ENCODE measurements at regions not wholly inside any gene's neighbourhood (a gene's known extent, or its start where the extent isn't known, plus 50 kb on each side); places are given as distances from the start of the nearest gene placed in this dataset.

- no peak for DNase-seq (ENCODE audit: low read depth, low spot score)
- no peak for FAIRE-seq
- no peak for ATAC-seq
- intact Hi-C loops (cut with micrococcal nuclease; ENCODE audit: unreplicated experiment): no loop called here
- no peak for TF ChIP-seq BCLAF1 (IDR thresholded peaks at IDR 0.05)
- no peak for TF ChIP-seq NFXL1 (IDR thresholded peaks at IDR 0.05; ENCODE audit: borderline replicate concordance)
- no peak for TF ChIP-seq DPF2 (IDR thresholded peaks at IDR 0.05)
- no peak for TF ChIP-seq PRDM15 (CRISPR knock-in tag; IDR thresholded peaks at IDR 0.05)
- TF ChIP-seq, protein P1, sequence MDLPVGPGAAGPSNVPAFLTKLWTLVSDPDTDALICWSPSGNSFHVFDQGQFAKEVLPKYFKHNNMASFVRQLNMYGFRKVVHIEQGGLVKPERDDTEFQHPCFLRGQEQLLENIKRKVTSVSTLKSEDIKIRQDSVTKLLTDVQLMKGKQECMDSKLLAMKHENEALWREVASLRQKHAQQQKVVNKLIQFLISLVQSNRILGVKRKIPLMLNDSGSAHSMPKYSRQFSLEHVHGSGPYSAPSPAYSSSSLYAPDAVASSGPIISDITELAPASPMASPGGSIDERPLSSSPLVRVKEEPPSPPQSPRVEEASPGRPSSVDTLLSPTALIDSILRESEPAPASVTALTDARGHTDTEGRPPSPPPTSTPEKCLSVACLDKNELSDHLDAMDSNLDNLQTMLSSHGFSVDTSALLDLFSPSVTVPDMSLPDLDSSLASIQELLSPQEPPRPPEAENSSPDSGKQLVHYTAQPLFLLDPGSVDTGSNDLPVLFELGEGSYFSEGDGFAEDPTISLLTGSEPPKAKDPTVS (IDR thresholded peaks at IDR 0.05; ENCODE audit: low read depth, low read length): no peak
- no peak for TF ChIP-seq E2F4 (IDR thresholded peaks at IDR 0.05; ENCODE audit: low read depth, low read length)
- TF ChIP-seq MTA3 (IDR thresholded peaks at IDR 0.05; ENCODE audit: borderline replicate concordance, low read length): no peak
- TF ChIP-seq SIX5 (IDR thresholded peaks at IDR 0.05; ENCODE audit: low read depth, low read length, severe bottlenecking): no peak
- no peak for TF ChIP-seq HDAC2 (IDR thresholded peaks at IDR 0.05)
- TF ChIP-seq CBFB (IDR thresholded peaks at IDR 0.05; ENCODE audit: low read depth): no peak
- TF ChIP-seq YBX1 (IDR thresholded peaks at IDR 0.05): no peak
- no TSS peak for BruUV-seq (replicated peaks)
- Histone ChIP-seq H4K20me1 (ENCODE audit: control insufficient read depth, insufficient read depth) (no peaks in the 10 kb centered on the region), H3K4me2 (ENCODE audit: control insufficient read depth, insufficient read depth) (no peak overlapping the region), H3K9me3 (replicated peaks; ENCODE audit: control insufficient read depth, insufficient read depth, low read length) (no peaks in the 10 kb centered on the region), H2AFZ (ENCODE audit: control insufficient read depth, low read depth, low read length) (no peak overlapping the region), H3K4me1 (ENCODE audit: control insufficient read depth, insufficient read depth, low read length) (no peaks in the 10 kb centered on the region), H3K27me3 (replicated peaks in 1 of 2; ENCODE audit: control insufficient read depth in 2 of 2, insufficient read depth in 2 of 2, low read length in 1 of 2) (no peaks in the 10 kb centered on the region), H3K36me3 (ENCODE audit: control insufficient read depth in 2 of 2, insufficient read depth in 2 of 2, low read length in 1 of 2) (no peaks in the 10 kb centered on the region), H3K27ac (ENCODE audit: control insufficient read depth, insufficient read depth) (no peak overlapping the region), H3K9ac (ENCODE audit: control insufficient read depth, insufficient read depth, low read length) (no peak overlapping the region), H3K4me3 (no peak overlapping the region), H3K79me2 (ENCODE audit: control insufficient read depth, insufficient read depth, low read length) (no peaks in the 10 kb centered on the region)
- CTCF ChIA-PET: no interaction called here
- SMC1A ChIA-PET (ENCODE audit: uncharacterized antibody, unreplicated experiment): no interaction called here
- RAD21 ChIA-PET (ENCODE audit: unreplicated experiment): no interaction called here
- in situ Hi-C loops (cut with MboI): no loop called here
- 51% methylated on average over 4 of the region's 4 CpGs for WGBS (ENCODE audit: insufficient coverage, insufficient replicate concordance, low lambda C conversion rate, missing lambda C conversion rate)
- POLR2A ChIA-PET: no interaction called here
These were observed 307.2 kb downstream of the CDH2 start for GRCh38 chr18:27869735-27870134.

All from GM12878 (cell line).